Fibroblast of lung (primary cell): ENCODE measurements at regions not wholly inside any gene's neighbourhood (a gene's known extent, or its start where the extent isn't known, plus 50 kb on each side); places are given as distances from the start of the nearest gene placed in this dataset.

Experiments used
- DNase-seq, 2 donors: peaks; one replicate each; pipeline versions ENCODE4 v3.0.0 to v3.0.0-alpha.2; 2010; ENCODE audit warnings: low read depth in 2 of 2
- H2AFZ ChIP-seq: 2 replicates; pipeline ENCODE4 v1.5.1; 2012; ENCODE audit warnings: low read length, control low read depth, inconsistent platforms
- H3K27ac ChIP-seq: 2 replicates; pipeline ENCODE4 v1.5.1; 2011; ENCODE audit warnings: low read length, control low read depth; ENCODE audit not compliant: insufficient read depth
- H3K27me3 ChIP-seq: 2 replicates; pipeline ENCODE4 v1.5.1; 2011; ENCODE audit warnings: mild to moderate bottlenecking, low read length; ENCODE audit not compliant: control insufficient read depth, insufficient read depth
- H3K36me3 ChIP-seq: 2 replicates; pipeline ENCODE4 v1.5.1; 2011; ENCODE audit warnings: low read length; ENCODE audit not compliant: control insufficient read depth, insufficient read depth
- H3K4me1 ChIP-seq: 2 replicates; pipeline ENCODE4 v1.5.1; 2011; ENCODE audit warnings: low read length; ENCODE audit not compliant: control insufficient read depth, insufficient read depth; ENCODE audit errors: extremely low read depth
- H3K4me2 ChIP-seq: 2 replicates; pipeline ENCODE4 v1.5.1; 2011; ENCODE audit warnings: low read length, control low read depth; ENCODE audit not compliant: insufficient read depth; ENCODE audit errors: extremely low read depth
- H3K4me3 ChIP-seq, 4 experiments: fragments of 200-600 bp in 1 of 4; sonication (generic) in 1 of 4; replicated peaks in 1 of 4; 2 replicates each; pipeline ENCODE4 v1.5.1; 2011 to 2016; ENCODE audit warnings: low read length in 4 of 4, low read depth in 3 of 4, mild to moderate bottlenecking in 3 of 4, control low read depth in 2 of 4, inconsistent platforms in 1 of 4, mixed read lengths in 1 of 4; ENCODE audit not compliant: insufficient read depth in 1 of 4; ENCODE audit errors: control extremely low read depth in 1 of 4
- H3K79me2 ChIP-seq: 2 replicates; pipeline ENCODE4 v1.5.1; 2012; ENCODE audit warnings: mild to moderate bottlenecking, low read length, inconsistent platforms; ENCODE audit not compliant: control insufficient read depth, insufficient read depth
- H3K9ac ChIP-seq: 2 replicates; pipeline ENCODE4 v1.5.1; 2011; ENCODE audit warnings: mild to moderate bottlenecking, low read length, control low read depth; ENCODE audit not compliant: insufficient read depth
- H3K9me3 ChIP-seq: 2 replicates; pipeline ENCODE4 v1.5.1; 2012; ENCODE audit warnings: low read depth, low read length; ENCODE audit not compliant: control insufficient read depth, insufficient read depth
- H4K20me1 ChIP-seq: 2 replicates; pipeline ENCODE4 v1.5.1; 2011; ENCODE audit warnings: low read length; ENCODE audit not compliant: control insufficient read depth, insufficient read depth; ENCODE audit errors: extremely low read depth
- EZH2 ChIP-seq: IDR thresholded peaks from 2 replicates; pipeline ENCODE4 v1.5.1; 2012; ENCODE audit warnings: low read length, control low read depth, mild to moderate bottlenecking; ENCODE audit errors: missing control alignments
- TF ChIP-seq, protein P1 (sequence below), 2 donors: IDR thresholded peaks in 1 of 2; conservative IDR thresholded peaks in 1 of 2; 1 replicate in 1 of 2; 2 replicates in 1 of 2; pipeline ENCODE4 v1.5.1; 2011 to 2012; ENCODE audit warnings: low read length in 2 of 2, control low read depth in 1 of 2, inconsistent platforms in 1 of 2, low read depth in 1 of 2, mild to moderate bottlenecking in 1 of 2

DNA sequence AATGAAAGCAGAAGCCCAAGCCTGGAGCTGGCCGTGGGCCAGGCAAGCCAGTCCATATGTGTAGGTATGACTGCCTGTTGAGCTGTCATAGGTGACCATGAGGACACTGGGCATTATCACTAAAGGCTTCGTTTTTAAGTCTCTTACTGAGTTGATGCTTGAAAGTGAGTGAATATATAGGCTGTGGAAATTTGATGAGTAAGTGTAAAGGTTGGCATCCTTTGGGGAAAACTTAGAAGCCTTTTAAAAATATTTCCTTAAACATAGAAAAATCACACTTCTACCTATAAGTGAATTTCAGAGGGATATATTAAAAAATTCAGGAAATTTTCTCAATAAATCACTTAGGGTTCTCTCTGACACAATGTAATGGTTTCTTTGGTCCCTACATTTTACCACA lies 396.5 kb downstream of the FOXG1 start:
- DNase-seq: no peak
- H3K79me2 ChIP-seq: no peaks in the 10 kb centered on the region
- H3K9me3 ChIP-seq: no peaks in the 10 kb centered on the region
- H3K4me1 ChIP-seq: no peaks in the 10 kb centered on the region
- H3K4me3 ChIP-seq: no peak overlapping the region
- no peak overlapping the region for H2AFZ ChIP-seq
- no peak overlapping the region for H3K4me2 ChIP-seq
- no peak overlapping the region for H3K27ac ChIP-seq
- H3K9ac ChIP-seq: no peak overlapping the region
- H3K27me3 ChIP-seq: no peaks in the 10 kb centered on the region
- no peaks in the 10 kb centered on the region for H4K20me1 ChIP-seq
- no peak for TF ChIP-seq EZH2
- TF ChIP-seq, protein P1, sequence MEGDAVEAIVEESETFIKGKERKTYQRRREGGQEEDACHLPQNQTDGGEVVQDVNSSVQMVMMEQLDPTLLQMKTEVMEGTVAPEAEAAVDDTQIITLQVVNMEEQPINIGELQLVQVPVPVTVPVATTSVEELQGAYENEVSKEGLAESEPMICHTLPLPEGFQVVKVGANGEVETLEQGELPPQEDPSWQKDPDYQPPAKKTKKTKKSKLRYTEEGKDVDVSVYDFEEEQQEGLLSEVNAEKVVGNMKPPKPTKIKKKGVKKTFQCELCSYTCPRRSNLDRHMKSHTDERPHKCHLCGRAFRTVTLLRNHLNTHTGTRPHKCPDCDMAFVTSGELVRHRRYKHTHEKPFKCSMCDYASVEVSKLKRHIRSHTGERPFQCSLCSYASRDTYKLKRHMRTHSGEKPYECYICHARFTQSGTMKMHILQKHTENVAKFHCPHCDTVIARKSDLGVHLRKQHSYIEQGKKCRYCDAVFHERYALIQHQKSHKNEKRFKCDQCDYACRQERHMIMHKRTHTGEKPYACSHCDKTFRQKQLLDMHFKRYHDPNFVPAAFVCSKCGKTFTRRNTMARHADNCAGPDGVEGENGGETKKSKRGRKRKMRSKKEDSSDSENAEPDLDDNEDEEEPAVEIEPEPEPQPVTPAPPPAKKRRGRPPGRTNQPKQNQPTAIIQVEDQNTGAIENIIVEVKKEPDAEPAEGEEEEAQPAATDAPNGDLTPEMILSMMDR (conservative IDR thresholded peaks at IDR 0.05 in 1 of 2, IDR thresholded peaks at IDR 0.05 in 1 of 2; ENCODE audit: low read depth in 1 of 2, low read length in 2 of 2): no peak
- no peaks in the 10 kb centered on the region for H3K36me3 ChIP-seq

DNA sequence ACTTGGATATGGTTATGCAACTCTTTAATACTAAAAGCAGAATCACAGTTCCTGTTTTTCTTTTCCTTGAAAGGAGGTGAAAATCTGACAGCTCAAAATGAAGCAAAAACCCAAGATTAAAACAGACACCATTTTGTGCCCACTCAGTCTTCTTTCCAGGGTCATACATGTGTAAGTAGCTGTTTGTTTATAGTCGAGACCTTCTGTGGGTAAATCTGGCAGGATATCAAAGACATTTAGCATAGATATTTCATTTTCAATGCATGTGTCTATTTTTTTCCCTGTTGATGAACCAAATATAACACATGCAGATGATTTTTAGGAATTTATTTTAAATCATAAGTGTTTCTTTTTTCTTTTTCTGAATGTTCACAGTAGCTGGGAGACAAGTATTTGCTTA lies 398.8 kb downstream of the FOXG1 start:
- H4K20me1 ChIP-seq: no peaks in the 10 kb centered on the region
- H2AFZ ChIP-seq: peak overlapping the region; percentile 0
- DNase-seq: no peak
- H3K27me3 ChIP-seq: no peaks in the 10 kb centered on the region
- H3K9ac ChIP-seq: no peak overlapping the region
- H3K36me3 ChIP-seq: no peaks in the 10 kb centered on the region
- no peaks in the 10 kb centered on the region for H3K9me3 ChIP-seq
- TF ChIP-seq, protein P1 (conservative IDR thresholded peaks at IDR 0.05 in 1 of 2, IDR thresholded peaks at IDR 0.05 in 1 of 2; ENCODE audit: low read depth in 1 of 2, low read length in 2 of 2): no peak
- TF ChIP-seq EZH2: no peak
- H3K4me1 ChIP-seq: no peaks in the 10 kb centered on the region
- no peak overlapping the region for H3K27ac ChIP-seq
- H3K79me2 ChIP-seq: no peaks in the 10 kb centered on the region
- H3K4me3 ChIP-seq: no peak overlapping the region
- no peak overlapping the region for H3K4me2 ChIP-seq

DNA sequence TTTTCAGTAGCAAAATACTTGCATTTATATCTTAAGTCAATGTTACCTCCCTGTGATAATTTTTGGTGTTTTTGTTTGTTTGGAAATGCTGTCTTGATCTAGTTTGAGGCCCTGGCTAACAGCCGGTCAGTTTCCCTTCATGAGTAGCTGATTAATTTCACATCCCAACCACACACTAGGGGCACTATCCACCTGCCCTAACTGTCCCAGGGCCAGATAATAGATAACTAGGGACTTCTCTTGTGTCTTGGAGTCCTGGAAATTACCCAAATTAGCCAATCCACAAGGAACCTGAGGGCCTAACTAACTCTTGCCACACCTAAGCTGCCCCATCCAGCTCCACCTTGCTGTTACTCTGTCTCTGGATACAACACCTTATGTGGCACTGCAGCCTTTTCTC lies 399.9 kb downstream of the FOXG1 start:
- no peak for TF ChIP-seq EZH2
- TF ChIP-seq, protein P1 (conservative IDR thresholded peaks at IDR 0.05 in 1 of 2, IDR thresholded peaks at IDR 0.05 in 1 of 2; ENCODE audit: low read depth in 1 of 2, low read length in 2 of 2): no peak

More for the DNA sequence above, 399.9 kb downstream of the FOXG1 start:
- Histone ChIP-seq H3K27me3 (no peaks in the 10 kb centered on the region), H3K36me3 (no peaks in the 10 kb centered on the region), H4K20me1 (no peaks in the 10 kb centered on the region), H3K27ac (no peak overlapping the region), H3K9me3 (no peaks in the 10 kb centered on the region), H3K4me2 (no peak overlapping the region), H2AFZ (no peak overlapping the region), H3K4me3 (no peak overlapping the region), H3K9ac (no peak overlapping the region), H3K4me1 (no peaks in the 10 kb centered on the region), H3K79me2 (no peaks in the 10 kb centered on the region)
- no peak for DNase-seq
